ENCODE measurements at regions not wholly inside any gene's neighbourhood (a gene's known extent, or its start where the extent isn't known, plus 50 kb on each side); places are given as distances from the start of the nearest gene placed in this dataset.

DNA sequence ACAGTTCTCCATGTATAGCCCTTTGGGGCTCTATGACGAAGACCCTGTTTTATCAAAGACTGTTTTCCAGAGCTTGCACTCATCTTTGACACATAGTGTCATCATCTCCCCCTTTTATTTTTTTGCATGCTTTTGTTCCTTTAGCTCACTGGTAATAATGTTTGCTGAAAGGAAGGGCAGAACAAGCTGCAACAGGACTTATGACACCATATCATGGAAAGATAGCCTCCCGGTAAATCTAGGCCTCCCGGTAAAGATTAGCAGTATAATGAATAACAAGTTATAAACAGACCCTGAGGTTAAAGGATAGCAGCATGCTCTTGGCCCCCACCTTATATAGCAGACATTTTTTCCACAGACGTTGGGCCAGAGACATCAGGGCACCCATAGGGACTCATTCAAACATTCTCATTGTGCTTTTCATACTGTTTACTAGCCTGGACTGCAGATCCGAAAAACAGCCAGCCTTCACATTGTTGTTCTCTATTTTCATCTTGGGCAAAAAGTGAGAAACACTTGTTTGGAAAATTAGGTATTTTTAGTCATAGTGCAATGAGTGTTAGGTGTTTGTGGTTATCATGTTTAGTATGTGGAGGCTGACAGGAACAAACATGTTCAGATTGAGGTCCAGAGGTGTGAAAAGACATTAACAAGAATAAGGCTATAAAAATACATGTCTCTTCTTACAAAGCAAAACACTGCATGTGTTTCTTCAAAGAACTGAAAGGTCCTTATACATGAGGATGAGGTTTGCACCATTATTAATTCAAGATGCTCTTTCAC, 136.9 kb upstream of the SPRY2 start:
- TF ChIP-seq, protein P1, sequence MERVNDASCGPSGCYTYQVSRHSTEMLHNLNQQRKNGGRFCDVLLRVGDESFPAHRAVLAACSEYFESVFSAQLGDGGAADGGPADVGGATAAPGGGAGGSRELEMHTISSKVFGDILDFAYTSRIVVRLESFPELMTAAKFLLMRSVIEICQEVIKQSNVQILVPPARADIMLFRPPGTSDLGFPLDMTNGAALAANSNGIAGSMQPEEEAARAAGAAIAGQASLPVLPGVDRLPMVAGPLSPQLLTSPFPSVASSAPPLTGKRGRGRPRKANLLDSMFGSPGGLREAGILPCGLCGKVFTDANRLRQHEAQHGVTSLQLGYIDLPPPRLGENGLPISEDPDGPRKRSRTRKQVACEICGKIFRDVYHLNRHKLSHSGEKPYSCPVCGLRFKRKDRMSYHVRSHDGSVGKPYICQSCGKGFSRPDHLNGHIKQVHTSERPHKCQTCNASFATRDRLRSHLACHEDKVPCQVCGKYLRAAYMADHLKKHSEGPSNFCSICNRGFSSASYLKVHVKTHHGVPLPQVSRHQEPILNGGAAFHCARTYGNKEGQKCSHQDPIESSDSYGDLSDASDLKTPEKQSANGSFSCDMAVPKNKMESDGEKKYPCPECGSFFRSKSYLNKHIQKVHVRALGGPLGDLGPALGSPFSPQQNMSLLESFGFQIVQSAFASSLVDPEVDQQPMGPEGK (tag by site-specific recombination; IDR thresholded peaks at IDR 0.05), result no peak
- TF ChIP-seq MZF1 (tag by site-specific recombination; IDR thresholded peaks at IDR 0.05; ENCODE audit: borderline replicate concordance) (no peak), ZNF121 (tag by site-specific recombination; IDR thresholded peaks at IDR 0.05) (no peak), ZNF549 (tag by site-specific recombination; IDR thresholded peaks at IDR 0.05) (no peak), ZNF624 (tag by site-specific recombination; IDR thresholded peaks at IDR 0.05) (no peak), ZNF140 (tag by site-specific recombination; IDR thresholded peaks at IDR 0.05) (no peak), ZNF791 (tag by site-specific recombination; IDR thresholded peaks at IDR 0.05) (no peak), ZNF596 (tag by site-specific recombination; IDR thresholded peaks at IDR 0.05) (no peak), ZNF23 (tag by site-specific recombination; IDR thresholded peaks at IDR 0.05; ENCODE audit: borderline replicate concordance) (no peak), SCRT1 (tag by site-specific recombination; IDR thresholded peaks at IDR 0.05; ENCODE audit: borderline replicate concordance) (no peak), ZNF776 (tag by site-specific recombination; IDR thresholded peaks at IDR 0.05; ENCODE audit: borderline replicate concordance) (no peak), TRIM28 (IDR thresholded peaks at IDR 0.05; ENCODE audit: borderline replicate concordance, low read length) (no peak), ZNF184 (tag by site-specific recombination; IDR thresholded peaks at IDR 0.05) (no peak), ZNF600 (tag by site-specific recombination; IDR thresholded peaks at IDR 0.05) (no peak)
- TF ChIP-seq, protein P2, sequence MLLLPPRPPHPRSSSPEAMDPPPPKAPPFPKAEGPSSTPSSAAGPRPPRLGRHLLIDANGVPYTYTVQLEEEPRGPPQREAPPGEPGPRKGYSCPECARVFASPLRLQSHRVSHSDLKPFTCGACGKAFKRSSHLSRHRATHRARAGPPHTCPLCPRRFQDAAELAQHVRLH (tag by site-specific recombination; IDR thresholded peaks at IDR 0.05), result no peak
- TF ChIP-seq, protein P3, sequence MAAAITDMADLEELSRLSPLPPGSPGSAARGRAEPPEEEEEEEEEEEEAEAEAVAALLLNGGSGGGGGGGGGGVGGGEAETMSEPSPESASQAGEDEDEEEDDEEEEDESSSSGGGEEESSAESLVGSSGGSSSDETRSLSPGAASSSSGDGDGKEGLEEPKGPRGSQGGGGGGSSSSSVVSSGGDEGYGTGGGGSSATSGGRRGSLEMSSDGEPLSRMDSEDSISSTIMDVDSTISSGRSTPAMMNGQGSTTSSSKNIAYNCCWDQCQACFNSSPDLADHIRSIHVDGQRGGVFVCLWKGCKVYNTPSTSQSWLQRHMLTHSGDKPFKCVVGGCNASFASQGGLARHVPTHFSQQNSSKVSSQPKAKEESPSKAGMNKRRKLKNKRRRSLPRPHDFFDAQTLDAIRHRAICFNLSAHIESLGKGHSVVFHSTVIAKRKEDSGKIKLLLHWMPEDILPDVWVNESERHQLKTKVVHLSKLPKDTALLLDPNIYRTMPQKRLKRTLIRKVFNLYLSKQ (tag by site-specific recombination; IDR thresholded peaks at IDR 0.05; ENCODE audit: borderline replicate concordance), result no peak
- TF ChIP-seq, protein P4, sequence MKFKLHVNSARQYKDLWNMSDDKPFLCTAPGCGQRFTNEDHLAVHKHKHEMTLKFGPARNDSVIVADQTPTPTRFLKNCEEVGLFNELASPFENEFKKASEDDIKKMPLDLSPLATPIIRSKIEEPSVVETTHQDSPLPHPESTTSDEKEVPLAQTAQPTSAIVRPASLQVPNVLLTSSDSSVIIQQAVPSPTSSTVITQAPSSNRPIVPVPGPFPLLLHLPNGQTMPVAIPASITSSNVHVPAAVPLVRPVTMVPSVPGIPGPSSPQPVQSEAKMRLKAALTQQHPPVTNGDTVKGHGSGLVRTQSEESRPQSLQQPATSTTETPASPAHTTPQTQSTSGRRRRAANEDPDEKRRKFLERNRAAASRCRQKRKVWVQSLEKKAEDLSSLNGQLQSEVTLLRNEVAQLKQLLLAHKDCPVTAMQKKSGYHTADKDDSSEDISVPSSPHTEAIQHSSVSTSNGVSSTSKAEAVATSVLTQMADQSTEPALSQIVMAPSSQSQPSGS (tag by site-specific recombination; IDR thresholded peaks at IDR 0.05; ENCODE audit: low read depth), result no peak
- TF ChIP-seq, protein P5, sequence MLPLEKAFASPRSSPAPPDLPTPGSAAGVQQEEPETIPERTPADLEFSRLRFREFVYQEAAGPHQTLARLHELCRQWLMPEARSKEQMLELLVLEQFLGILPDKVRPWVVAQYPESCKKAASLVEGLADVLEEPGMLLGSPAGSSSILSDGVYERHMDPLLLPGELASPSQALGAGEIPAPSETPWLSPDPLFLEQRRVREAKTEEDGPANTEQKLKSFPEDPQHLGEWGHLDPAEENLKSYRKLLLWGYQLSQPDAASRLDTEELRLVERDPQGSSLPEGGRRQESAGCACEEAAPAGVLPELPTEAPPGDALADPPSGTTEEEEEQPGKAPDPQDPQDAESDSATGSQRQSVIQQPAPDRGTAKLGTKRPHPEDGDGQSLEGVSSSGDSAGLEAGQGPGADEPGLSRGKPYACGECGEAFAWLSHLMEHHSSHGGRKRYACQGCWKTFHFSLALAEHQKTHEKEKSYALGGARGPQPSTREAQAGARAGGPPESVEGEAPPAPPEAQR (tag by site-specific recombination; IDR thresholded peaks at IDR 0.05), result no peak
- TF ChIP-seq, protein P6, sequence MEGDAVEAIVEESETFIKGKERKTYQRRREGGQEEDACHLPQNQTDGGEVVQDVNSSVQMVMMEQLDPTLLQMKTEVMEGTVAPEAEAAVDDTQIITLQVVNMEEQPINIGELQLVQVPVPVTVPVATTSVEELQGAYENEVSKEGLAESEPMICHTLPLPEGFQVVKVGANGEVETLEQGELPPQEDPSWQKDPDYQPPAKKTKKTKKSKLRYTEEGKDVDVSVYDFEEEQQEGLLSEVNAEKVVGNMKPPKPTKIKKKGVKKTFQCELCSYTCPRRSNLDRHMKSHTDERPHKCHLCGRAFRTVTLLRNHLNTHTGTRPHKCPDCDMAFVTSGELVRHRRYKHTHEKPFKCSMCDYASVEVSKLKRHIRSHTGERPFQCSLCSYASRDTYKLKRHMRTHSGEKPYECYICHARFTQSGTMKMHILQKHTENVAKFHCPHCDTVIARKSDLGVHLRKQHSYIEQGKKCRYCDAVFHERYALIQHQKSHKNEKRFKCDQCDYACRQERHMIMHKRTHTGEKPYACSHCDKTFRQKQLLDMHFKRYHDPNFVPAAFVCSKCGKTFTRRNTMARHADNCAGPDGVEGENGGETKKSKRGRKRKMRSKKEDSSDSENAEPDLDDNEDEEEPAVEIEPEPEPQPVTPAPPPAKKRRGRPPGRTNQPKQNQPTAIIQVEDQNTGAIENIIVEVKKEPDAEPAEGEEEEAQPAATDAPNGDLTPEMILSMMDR (tag by site-specific recombination; IDR thresholded peaks at IDR 0.05), result no peak
- Histone ChIP-seq H3K36me3 (ENCODE audit: control insufficient read depth in 2 of 2, insufficient read depth in 1 of 2, low read length in 2 of 2) (no peaks in the 10 kb centered on the region), H3K9me3 (ENCODE audit: control insufficient read depth, insufficient read depth, low read depth, low read length) (no peaks in the 10 kb centered on the region), H3K4me1 (ENCODE audit: control insufficient read depth, insufficient read depth, low read length) (no peaks in the 10 kb centered on the region), H3K27ac (ENCODE audit: extremely low read depth, low read depth, low read length) (no peak overlapping the region), H3K4me3 (ENCODE audit: low read depth, low read length) (no peak overlapping the region)
- CTCF ChIA-PET, result no interaction called here
- POLR2A ChIA-PET, result no interaction called here
